ENCODE measurements at regions not wholly inside any gene's neighbourhood (a gene's known extent, or its start where the extent isn't known, plus 50 kb on each side); places are given as distances from the start of the nearest gene placed in this dataset.

GRCh38 chr1:163980394-163980793 lies 578.6 kb upstream of the PBX1 start:
- TF ChIP-seq TARDBP (IDR thresholded peaks at IDR 0.05) (no peak), ZNF384 (IDR thresholded peaks at IDR 0.05) (no peak), ARNT (IDR thresholded peaks at IDR 0.05) (no peak), SUZ12 (IDR thresholded peaks at IDR 0.05) (no peak), FOXA1 (IDR thresholded peaks at IDR 0.05) (no peak)
